GM03348 (cell line): ENCODE measurements at regions not wholly inside any gene's neighbourhood (a gene's known extent, or its start where the extent isn't known, plus 50 kb on each side); places are given as distances from the start of the nearest gene placed in this dataset.

ENCODE experiments used
- DNase-seq: peaks from one replicate; pipeline ENCODE4 v3.0.0; 2012; ENCODE audit warnings: low spot score

DNA sequence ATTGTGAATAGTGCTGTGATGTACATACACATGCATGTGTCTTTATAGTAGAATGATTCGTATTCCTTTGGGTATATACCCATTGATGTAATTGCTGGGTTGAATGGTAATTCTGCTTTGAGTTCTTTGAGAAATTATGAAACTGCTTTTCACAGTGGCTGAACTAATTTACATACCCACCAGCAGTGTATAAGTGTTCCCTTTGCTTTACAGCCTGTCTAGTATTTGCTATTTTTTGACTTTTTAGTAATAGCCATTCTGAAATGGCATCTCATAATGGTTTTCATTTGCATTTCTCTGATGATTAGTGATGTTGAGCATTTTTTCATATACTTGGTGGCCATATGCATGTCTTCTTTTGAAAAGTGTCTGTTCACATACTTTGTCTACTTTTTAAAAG is 54.5 kb upstream of the FAM78B start:
- no peak for DNase-seq

DNA sequence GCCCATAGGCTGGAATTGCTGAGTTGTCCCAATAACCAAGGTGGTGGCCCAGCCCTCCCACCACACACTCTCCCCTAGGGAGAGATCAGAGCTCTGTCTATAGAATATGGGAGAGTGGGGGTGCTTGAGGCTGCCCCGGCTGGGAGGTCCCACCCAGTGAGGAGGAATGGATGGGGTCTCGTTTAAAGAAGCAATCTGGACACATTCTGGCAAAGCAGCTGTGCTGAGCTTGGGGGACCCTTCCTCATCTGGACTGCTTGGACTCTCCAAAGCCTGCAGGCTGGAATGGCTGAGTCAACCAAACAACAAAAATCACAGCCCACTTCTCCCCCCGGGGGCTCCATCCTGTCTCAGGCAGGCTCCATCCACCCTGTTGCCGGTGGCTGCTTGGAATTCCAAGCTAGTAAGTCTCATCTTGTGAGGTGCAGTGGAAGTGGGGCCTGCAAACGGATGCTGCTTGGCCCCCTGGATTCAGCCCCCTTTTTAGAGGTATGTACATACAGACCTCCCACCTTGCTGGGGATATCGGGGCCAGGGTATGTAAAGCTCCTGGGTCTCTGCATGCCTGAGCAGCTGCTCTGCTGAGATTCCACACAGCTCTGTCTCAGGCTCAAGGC is 67.1 kb upstream of the FAM78B start:
- no peak for DNase-seq

DNA sequence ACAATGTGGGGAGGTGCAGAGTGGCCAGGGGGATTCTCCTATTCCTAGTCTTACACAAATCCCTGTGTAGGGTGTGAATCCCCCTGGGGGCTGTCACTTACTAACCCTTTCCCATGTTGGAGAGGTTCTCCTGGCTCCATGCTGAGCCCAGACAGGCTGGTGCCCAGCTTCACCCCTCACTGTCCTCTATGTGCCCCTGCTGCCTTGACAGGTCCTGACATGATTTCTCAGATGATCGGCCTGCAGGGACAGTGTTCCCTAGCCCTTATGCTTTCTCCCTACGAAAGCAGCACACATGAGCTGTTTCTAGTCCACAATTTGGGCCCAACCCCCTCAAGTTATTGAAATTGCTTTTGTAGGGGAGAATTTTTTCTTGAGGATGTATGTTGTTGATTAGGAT is 68.9 kb upstream of the FAM78B start:
- no peak for DNase-seq

DNA sequence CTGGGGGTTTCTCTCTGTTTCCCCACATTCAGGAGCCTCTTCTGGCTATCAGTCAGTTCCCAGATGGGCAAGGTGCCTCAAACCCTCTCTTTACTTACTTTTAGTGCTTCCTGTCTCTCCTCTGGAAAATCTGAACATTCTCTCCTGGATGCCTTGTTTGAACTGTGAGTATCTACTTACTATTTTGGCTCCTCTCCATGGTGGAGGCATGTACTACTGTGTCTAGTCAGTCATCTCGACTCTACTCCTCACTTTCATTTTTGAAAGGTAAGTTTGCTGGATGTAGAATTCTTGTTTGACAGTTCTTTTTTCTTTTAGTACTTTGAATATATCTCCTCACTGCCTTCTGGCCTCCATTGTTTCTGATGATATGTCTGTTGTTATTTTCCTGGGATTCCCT is 70.9 kb upstream of the FAM78B start:
- DNase-seq: no peak

DNA sequence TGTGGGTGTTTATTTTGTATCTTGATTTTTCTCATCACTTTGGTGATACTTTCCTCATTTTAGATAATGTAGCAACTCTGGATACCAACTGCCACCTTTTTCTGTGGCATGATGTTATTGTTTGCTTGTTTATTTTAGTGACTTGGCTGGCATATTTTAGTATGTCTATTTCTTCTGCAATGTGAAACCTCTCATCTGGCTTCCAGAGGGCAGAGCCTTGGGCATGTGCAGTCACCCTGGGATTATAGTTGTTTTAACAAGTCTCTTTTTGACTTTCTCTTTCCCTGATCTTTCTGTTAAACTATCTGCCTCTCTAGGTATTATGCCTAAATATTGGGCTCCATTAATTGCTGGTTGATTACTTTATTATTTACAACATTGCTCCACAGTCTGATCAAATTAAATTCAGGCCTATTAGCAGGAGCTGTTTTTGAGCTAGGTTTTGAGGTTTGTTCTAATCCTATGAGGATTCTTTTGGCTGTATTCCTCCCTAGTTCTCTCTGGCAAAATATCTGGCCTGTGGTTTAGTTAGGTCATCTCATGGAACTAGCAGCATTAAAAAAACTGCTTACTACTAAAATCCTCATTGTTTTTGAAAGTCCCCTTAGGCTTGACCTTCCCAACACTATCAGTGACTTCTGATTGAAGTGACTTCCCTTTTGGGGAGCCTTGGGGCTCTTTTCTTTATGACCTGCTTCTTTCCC is 86.4 kb upstream of the FAM78B start:
- DNase-seq: no peak

DNA sequence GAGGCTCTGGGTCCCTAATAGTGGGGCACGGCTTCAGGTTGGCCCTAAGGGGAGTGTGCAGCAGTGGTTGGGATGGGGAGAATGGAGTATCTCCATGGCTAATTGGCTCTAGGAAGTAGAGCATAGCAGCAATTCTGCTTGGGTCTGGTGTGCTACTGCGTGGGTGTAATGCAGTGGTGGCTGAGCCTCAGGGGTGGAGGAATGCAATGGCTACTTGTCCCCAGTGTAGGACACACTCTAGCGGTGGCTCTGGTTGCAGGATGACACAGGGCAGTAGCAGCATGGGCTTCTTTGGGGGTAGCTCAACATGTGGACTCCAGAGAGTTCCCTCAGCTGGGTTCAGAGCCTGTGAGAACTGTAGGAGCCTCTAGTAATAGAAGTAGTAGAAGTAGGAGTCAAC is 91.2 kb upstream of the FAM78B start:
- DNase-seq: no peak

DNA sequence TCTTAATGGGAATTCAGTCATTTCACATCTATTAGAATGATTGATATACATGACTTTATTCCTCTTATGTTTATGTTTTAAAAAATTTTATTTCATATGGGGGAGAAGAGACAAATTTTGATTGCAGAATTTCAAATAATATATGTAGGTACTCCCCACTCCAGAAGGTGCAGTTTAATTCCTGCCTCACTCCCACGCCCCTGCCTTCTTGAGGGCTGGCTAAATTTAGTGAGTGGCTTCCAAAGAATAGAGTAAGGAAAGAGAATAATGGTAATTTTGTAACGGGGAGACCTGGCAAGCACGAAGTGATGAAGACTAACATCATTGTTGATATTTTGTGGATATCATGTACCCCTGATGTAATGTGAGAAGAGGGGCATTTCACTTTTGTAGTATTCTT is 94.7 kb upstream of the FAM78B start:
- DNase-seq: no peak

DNA sequence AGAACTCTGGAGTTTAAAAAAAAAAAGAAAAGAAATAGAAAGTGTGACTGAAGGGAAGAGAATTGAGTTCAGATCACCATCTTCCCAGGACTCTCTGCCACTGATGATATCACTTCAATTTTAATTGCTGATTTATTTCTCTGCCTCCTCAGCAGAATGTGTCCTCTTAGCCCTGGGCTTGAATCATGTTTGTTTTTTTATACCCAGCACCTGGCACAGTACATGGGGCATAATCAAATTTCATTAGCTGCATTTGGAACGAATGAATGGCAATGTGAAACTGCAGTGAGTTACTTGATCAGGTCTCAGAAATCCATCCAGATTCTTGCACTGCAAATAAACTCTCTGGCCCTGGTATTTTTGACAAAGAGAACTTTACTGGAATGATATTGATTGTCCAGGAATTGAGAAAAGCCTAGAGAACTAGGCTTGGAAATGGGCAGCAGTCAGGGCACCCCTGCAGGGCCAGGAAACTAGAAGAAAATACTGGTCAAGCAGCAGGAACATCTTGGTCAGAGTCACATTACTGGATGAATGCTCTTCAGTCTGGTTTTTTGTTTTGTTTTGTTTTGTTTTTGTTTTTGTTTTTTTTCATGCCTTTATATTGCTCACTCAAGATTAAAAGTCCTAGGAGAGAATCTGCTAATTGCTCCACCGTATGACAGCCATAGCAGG is 103.8 kb upstream of the FAM78B start:
- no peak for DNase-seq

DNA sequence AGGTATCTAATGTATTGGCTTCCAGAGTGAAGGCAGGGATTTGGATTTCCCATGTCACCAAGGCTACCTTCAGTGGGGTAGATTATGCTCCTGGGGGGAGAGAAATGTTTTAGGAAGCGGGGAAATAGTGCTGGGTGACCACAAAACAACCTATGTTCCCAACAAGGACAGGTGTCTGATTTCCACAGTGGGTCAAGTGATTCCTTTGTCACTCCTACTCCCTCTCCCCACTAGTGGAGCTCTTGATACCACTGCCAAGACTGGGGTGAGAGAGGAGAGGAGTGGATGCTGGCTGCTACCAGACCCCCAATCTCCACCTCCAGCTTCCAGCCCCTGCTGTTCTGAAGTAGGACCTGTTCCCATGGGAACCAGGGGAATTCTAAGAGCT is 104.3 kb upstream of the FAM78B start:
- no peak for DNase-seq

DNA sequence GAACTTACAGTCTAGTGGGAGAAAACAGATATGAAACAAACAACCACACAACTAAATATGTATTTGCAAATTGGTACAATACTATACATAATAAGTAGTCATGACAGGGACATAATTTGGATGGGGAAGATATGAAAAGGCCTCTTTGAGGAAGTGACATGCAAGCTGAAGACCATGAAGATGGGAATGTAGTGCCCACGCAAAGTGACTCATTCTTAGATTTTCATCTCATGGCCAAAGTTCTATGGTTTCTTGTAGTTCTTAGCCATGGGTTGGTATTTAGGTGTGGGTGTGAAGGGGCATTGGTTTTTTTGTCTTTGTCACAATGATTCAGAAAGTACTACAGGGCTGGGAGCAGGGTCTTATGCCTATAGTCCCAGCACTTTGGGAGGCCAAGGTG is 105.4 kb upstream of the FAM78B start:
- DNase-seq: no peak

DNA sequence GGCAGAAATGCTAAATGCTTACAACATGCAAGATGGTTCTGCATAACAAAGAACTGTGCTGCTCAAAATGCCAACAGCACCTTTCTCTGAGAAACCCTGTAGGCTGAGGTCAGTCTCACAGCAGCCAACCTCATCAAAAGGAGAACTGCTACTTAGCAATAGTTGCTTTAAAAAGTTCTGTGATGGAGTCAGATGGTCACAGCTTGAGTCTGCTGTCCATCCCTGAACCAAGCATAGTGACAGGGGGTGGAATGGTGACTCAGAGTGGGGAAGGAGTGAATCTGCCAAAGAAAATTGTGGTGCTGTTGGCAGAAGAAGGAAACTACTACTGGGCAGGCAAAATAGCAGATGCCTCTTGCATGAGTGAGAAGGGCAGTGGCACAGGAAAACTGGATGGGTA is 106.0 kb upstream of the FAM78B start:
- DNase-seq: no peak

DNA sequence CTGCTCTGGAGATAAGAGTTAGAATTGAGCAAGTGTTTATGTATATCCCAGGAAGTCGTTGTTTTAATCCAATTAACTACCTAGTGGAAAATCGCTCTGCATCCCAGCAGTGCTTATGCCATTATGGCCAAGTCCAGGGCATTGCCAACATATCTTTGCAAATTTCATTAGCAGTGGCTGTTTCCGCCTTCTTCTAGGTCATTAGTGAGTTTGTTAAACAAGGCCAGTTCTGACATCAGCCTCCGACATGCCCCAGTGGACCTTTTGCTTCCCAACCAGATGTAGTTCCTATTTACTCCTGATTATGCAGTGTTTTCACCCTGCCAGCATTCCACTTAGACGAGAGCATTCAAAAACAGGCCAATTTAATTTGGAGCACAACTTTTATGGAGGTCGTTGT is 106.8 kb upstream of the FAM78B start:
- DNase-seq: no peak

DNA sequence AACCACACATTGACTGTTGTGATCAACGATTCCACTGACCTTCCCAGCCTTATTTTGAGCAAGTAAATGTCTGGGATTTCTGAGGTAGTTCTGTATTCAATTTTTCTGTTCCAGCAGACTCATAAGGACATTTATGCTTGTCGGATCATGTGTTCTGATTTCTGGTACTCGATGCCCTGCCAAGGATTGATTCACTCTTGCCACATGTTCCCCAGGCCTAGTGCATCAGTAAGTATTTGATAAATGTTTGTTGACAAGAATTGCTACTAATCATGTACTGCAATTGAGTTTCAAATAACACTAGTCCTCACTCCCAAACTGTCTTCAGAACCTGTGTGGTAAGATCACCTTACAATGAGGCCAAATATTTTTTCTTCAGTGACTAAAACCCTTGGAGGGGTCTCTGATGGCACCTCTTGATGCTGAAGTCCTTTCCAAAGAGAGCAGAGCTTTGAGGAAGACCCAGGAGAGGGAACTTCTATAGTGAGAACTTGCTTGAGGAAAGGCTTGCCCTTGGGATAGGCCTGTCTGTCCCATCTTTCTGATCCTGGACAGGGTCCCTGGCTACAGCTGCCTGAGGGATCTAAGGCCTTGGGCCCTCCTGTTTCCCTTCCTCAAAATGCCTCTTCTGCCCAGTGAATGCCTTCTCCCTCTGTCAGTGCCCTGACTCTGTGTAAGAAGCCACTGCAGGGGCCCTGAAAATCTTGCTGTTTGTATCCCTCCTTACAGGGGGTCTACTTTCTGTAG is 115.8 kb upstream of the FAM78B start:
- no peak for DNase-seq

DNA sequence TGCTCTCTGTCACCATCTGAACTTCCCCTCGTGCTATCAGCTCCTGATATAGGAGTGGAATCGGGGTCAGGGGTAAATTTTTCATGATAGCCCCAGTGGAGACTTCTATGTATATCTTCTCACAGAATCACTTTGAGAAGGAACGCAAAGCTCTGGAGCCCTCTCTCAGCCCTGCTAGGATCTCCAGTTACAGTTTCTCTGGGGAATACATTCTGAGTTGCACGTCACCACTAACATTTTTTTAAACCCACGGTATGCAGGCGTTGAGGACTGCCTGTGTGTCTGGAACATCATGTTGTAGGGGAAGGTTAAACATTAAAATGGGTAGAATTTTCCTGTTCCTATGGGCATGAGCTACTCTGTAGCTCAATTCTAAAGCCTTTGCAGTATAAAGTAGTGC is 116.4 kb upstream of the FAM78B start:
- DNase-seq: no peak

DNA sequence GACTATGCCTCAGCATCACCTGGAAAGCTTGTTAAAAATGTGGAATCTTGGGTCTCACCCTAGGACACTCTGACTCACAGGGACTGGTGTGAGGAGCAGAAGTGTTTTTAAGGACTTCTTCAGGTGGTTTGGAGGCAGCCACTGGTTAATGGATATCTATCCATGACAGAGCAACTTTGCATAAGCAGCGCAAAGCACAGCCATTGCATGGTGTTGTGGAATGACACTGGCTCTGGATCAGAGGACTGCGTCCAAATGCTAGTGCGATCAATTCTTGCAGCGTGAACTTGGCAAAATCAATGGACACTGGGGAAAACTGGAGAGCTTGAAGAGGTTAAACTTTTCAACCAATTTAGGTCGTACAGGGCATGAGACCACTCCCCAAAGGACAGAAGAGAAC is 116.8 kb upstream of the FAM78B start:
- no peak for DNase-seq

DNA sequence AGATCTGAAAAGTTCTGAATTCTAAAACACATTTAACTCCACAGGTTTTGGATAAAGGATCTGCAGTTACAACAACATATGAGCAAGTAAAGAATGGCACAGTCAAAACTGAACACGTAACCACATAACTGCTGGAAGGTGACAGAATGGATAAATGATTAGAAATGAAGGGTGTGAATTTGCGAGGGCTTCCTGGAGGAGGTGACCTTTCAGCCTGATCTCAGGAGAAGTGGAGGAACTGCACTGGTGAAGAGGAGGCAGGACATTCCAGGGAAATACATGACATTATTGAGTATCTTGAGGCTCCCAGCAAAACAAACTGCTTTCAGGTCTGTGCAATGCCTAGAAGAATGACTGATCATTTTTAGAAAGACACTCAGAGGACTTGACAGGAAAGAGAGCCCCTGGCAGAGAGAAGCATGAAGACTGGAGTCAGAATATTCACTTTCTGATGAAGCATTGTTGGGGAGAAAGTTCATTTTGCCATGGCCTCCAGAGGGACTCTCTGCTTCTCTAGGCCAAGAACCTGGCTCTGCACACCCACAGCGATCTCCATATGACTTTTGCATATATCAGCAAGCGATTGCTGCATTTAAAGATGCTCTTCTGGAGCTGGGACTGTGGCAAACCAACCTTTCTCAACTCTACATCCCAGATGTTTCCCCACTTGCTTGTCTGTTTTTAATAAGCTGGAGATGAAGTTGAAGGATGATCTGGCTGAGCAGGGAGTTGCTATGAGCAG is 122.7 kb upstream of the FAM78B start:
- no peak for DNase-seq

DNA sequence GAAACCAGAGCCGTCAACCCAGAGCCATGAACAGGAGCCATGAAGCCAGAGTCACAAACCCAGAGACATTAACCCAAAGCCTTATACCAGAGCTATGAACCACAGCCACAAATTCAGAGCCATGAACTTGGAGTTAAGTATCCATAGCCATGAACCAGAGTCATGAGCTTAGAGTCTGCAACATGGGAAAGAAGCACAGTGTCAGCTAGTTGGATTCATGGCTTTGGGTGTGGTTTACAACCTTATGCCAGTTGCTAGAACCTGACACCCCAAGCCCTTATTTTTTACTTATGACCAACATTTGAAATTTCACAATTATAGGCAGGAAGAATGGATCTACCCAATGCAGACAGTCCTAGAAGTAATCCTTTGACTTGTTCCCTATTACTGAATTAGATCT is 128.9 kb upstream of the FAM78B start:
- no peak for DNase-seq

DNA sequence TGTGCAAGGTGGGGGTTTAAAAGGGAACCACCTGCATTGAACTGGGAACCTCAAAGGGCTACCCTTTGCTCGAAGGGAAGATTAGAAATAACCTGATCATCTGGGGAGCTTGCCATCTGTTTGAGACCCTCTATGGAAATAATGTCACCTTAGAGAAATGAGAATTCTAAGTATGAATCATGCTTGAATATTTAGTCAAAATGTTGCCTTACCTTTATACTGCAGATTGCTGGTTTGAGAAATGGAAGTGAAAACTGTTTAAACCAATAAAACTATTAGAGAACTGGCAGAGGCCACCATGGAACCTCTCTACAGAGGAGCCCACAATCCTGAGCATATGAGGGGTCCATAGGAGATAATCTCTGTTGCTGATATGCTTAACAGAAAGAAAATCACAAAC is 131.2 kb upstream of the FAM78B start:
- DNase-seq: no peak

DNA sequence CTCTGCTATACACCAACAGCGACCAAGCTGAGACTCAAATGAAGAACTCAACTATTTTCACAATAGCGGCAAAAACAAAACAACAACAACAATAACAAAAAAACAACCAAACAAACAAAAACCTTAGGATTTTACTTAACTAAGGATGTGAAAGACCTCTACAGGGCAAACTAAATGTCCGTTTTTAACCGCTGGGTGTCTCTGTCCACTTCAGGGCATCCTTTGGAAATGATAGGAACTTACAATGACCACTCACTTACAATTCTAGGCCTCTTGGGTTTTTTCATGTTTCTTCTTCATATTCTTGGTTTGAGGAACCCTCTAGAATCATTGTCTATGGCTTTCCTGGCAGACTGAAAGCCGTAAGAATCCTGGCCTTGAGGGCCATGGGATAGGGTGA is 134.0 kb upstream of the FAM78B start:
- no peak for DNase-seq

DNA sequence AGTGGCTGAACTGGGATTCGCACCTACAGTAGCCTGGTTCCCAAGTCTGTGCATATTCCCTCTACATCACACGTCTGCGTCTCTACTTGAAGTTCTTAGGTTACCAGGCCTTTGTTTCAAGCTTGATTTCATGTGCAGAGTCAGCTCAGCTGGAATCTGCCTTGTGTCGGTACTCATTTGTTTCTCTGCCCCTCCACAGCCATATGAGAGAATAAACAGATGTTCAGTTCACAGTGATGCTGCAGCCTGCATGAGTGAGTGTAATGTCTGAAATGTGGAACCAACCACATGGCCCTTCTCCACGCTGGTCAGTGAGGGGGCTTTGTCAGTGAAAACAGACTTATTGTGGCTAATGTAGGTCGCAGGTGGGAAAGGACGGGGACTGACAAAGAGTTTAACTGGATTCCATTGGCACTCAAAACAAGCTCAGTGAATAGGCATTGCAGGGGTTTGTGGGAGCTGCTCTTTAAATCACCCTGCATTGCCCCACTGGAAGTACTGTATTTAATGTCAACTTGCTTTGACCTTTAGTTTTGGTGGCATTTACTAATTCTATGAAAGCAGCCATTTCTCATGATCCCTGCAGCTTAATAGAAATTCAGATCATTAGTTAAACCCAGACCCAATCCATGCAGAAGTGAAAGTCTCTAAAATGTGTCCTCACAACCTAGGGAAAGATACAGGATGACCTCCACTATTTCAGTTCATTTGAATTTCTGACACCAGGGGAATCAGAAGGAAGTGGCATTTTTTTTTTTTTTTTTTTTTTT is 136.4 kb upstream of the FAM78B start:
- no peak for DNase-seq

DNA sequence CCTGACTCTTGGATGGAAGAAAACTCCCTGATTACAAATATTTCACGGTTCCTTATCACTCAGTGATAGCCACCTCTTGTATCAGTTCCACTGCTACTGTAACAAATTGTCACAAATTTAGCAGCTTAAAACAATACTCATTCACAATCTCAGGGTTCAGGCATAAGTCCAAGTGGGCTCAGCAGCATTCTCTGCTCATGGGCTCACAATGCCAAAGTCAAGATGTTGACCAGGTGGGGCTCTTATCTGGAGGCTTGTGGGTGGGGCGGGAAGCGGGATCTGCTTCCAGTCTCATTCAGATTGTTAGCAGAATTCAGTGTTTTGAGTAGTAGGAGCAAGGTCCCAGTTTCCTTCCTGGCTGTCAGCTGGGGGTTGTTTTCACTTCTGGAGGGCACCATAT is 137.3 kb upstream of the FAM78B start:
- DNase-seq: no peak

DNA sequence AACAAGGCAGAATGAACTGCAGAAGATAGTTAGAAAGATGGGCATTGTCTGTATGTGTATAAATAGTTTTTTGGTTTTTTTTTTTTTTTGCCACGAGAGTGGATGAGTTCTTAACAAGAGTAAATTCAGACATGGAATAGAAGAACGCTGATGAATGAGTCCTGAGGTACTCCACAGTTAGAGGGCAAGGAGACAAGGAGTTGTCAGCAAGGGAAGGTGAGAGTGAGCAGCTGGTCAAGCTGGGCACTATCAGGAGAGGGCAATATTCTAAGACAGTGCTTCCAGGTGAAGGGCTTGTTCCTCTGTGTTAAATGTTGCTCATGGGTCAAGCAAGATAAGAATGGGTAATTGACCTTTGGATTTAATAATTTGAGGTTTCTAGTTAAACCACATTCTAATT is 138.6 kb upstream of the FAM78B start:
- no peak for DNase-seq
